ENCODE measurements at regions not wholly inside any gene's neighbourhood (a gene's known extent, or its start where the extent isn't known, plus 50 kb on each side); places are given as distances from the start of the nearest gene placed in this dataset.

- Histone ChIP-seq H3K27ac (no peak overlapping the region), H3K9me3 (no peaks in the 10 kb centered on the region), H3K4me1 (no peaks in the 10 kb centered on the region), H3K4me3 (no peak overlapping the region), H3K4me2 (no peak overlapping the region)
- FAIRE-seq (peak; percentile 76), ATAC-seq (no peak), DNase-seq (ENCODE audit: low read depth in 1 of 2, low spot score in 1 of 2) (no peak)
- 11% methylated on average over 4 of the region's 4 CpGs for WGBS (ENCODE audit: missing lambda C conversion rate)
- CTCF ChIA-PET, result no interaction called here
- POLR2A ChIA-PET, result no interaction called here
- TF ChIP-seq BHLHE40 (IDR thresholded peaks at IDR 0.05; ENCODE audit: low read depth, low read length) (no peak), EP300 (IDR thresholded peaks at IDR 0.05) (no peak), FOXS1 (CRISPR knock-in tag; IDR thresholded peaks at IDR 0.05) (no peak), POLR2AphosphoS2 (conservative IDR thresholded peaks at IDR 0.05; ENCODE audit: low read length) (no peak), HES2 (IDR thresholded peaks at IDR 0.05) (no peak)
- TF ChIP-seq, protein P1, sequence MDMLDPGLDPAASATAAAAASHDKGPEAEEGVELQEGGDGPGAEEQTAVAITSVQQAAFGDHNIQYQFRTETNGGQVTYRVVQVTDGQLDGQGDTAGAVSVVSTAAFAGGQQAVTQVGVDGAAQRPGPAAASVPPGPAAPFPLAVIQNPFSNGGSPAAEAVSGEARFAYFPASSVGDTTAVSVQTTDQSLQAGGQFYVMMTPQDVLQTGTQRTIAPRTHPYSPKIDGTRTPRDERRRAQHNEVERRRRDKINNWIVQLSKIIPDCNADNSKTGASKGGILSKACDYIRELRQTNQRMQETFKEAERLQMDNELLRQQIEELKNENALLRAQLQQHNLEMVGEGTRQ (IDR thresholded peaks at IDR 0.05), result no peak
Measured at GRCh38 chrX:34744521-34744920, 87.4 kb upstream of the TMEM47 start.

DNA sequence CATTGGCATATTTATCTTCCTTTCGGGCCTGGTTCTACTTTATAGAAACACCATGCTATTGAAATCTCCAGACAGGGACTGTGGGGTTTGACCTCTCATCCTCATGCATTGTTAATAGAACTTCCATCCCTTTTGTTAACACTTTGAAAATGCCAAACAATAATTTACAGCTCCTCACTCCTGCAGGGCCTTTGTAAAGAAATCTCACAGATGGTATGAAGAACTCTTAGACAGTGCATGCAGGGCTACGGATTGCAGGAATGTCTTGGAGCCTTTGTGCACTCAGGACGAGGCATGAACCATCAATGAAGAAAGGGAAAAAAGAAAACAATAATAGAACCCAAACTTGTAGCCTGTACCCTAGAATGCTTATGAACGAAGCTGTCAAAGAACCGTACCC, 92.8 kb upstream of the TMEM47 start:
- POLR2A ChIA-PET, result no interaction called here
- CTCF ChIA-PET, result no interaction called here
- WGBS (ENCODE audit: missing lambda C conversion rate), result 48% methylated on average over 5 of the region's 5 CpGs

DNA sequence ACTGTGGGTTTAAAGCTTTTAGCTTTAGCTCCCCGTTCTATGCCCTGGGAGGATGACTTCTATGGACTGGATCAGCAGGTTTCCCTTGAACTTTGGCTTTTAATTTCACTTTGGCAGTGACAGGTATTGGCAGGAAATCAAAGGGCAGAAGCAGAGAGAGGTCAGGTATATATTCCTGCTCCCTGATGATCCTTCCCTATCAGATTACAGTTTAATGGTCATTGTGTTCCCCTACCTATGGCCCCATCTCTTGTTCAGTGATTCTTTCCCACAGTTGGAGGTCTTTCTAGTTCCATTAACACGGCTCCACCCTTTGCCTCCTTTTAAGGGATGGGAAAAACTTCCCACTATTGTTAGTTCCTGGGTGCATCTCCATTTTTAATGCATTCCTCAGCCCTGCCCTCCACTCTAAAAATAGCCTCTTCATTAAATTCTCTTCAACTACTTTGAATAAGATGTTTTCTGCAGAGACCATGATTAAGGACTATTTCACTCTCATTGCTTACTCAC, 107.8 kb upstream of the TMEM47 start:
- Histone ChIP-seq H3K4me1 (no peaks in the 10 kb centered on the region), H3K27ac (no peak overlapping the region), H3K4me3 (no peak overlapping the region), H3K4me2 (no peak overlapping the region), H3K9me3 (no peaks in the 10 kb centered on the region)
- ATAC-seq (no peak), FAIRE-seq (no peak), DNase-seq (ENCODE audit: low read depth in 1 of 2, low spot score in 1 of 2) (no peak)
- ChIA-PET CTCF (no interaction called here), POLR2A (no interaction called here)
- TF ChIP-seq REST (IDR thresholded peaks at IDR 0.05) (no peak), CEBPB (IDR thresholded peaks at IDR 0.05) (no peak), RARB (CRISPR knock-in tag; IDR thresholded peaks at IDR 0.05) (no peak), SREBF2 (IDR thresholded peaks at IDR 0.05) (no peak), ZSCAN20 (CRISPR knock-in tag; IDR thresholded peaks at IDR 0.05) (no peak), TFCP2L1 (CRISPR knock-in tag; IDR thresholded peaks at IDR 0.05) (no peak), KDM5A (IDR thresholded peaks at IDR 0.05) (no peak), SMC3 (IDR thresholded peaks at IDR 0.05) (no peak), JUN (IDR thresholded peaks at IDR 0.05) (no peak)
- WGBS (ENCODE audit: missing lambda C conversion rate), result 14% methylated on average over 2 of the region's 2 CpGs

More for the DNA sequence above, 92.8 kb upstream of the TMEM47 start:
- H3K9me3 ChIP-seq, result no peaks in the 10 kb centered on the region
- H3K27ac ChIP-seq, result no peak overlapping the region
- TF ChIP-seq PBX3 (IDR thresholded peaks at IDR 0.05), result no peak
- no peak for TF ChIP-seq NPAS2 (CRISPR knock-in tag; IDR thresholded peaks at IDR 0.05; ENCODE audit: borderline replicate concordance)
- TF ChIP-seq RNF2 (IDR thresholded peaks at IDR 0.05; ENCODE audit: borderline replicate concordance, low read depth), result no peak
- no peak for TF ChIP-seq MYC (IDR thresholded peaks at IDR 0.05; ENCODE audit: borderline replicate concordance, low read length)
- TF ChIP-seq CBX2 (IDR thresholded peaks at IDR 0.05; ENCODE audit: borderline replicate concordance, low read depth), result no peak
- no peak for TF ChIP-seq MAFK (IDR thresholded peaks at IDR 0.05; ENCODE audit: partially characterized antibody)
- TF ChIP-seq SMC3 (IDR thresholded peaks at IDR 0.05), result no peak
- TF ChIP-seq RARB (CRISPR knock-in tag; IDR thresholded peaks at IDR 0.05), result no peak
- no peak for TF ChIP-seq GATA3 (IDR thresholded peaks at IDR 0.05; ENCODE audit: borderline replicate concordance)
- TF ChIP-seq CBX8 (IDR thresholded peaks at IDR 0.05), result no peak
- H3K4me1 ChIP-seq, result no peaks in the 10 kb centered on the region
- H3K4me2 ChIP-seq, result no peak overlapping the region
- no peak for FAIRE-seq
- no peak for ATAC-seq
- H3K4me3 ChIP-seq, result no peak overlapping the region
- DNase-seq (ENCODE audit: low read depth in 1 of 2, low spot score in 1 of 2), result no peak
